Ectodermal cell (in vitro differentiated cells): ENCODE measurements at regions not wholly inside any gene's neighbourhood (a gene's known extent, or its start where the extent isn't known, plus 50 kb on each side); places are given as distances from the start of the nearest gene placed in this dataset.

Experiments
- H3K27ac ChIP-seq: 2 replicates; pipeline ENCODE4 v1.7.0; 2013; ENCODE audit warnings: mild to moderate bottlenecking, low read depth, low read length; ENCODE audit not compliant: insufficient read depth, poor library complexity, severe bottlenecking
- H3K27me3 ChIP-seq: 2 replicates; pipeline ENCODE4 v1.7.0; 2013; ENCODE audit warnings: mild to moderate bottlenecking, low read length; ENCODE audit not compliant: insufficient read depth, control insufficient read depth, poor library complexity, severe bottlenecking
- H3K36me3 ChIP-seq: one replicate; pipeline ENCODE4 v1.7.0; 2013; ENCODE audit warnings: low read length; ENCODE audit not compliant: control insufficient read depth, insufficient read depth
- H3K4me1 ChIP-seq: one replicate; pipeline ENCODE4 v1.7.0; 2013; ENCODE audit warnings: low read length; ENCODE audit not compliant: control insufficient read depth, insufficient read depth
- H3K4me3 ChIP-seq: 2 replicates; pipeline ENCODE4 v1.7.0; 2013; ENCODE audit warnings: low read depth, low read length, control low read depth; ENCODE audit not compliant: insufficient read depth
- H3K9me3 ChIP-seq: 2 replicates; pipeline ENCODE4 v1.7.0; 2013; ENCODE audit warnings: mild to moderate bottlenecking, low read length, moderate library complexity; ENCODE audit not compliant: control insufficient read depth
- WGBS, 2 experiments: methylation state at CpG; one replicate each; pipeline ENCODE4 v1.1.7; 2013; ENCODE audit warnings: missing lambda C conversion rate in 2 of 2; 5-methylcytosine and 5-hydroxymethylcytosine counted together

- no peaks in the 10 kb centered on the region for H3K36me3 ChIP-seq
Measured at GRCh38 chr2:120587279-120587996, 148.2 kb upstream of the GLI2 start.

GRCh38 chr2:120587997-120588336, 147.7 kb upstream of the GLI2 start:
- WGBS, 2 experiments: 31 to 35% methylated on average over 6 of the region's 6 CpGs
- H3K27me3 ChIP-seq: peaks cover 66% of the 10 kb centered on the region
- H3K9me3 ChIP-seq: no peaks in the 10 kb centered on the region
- peaks cover 12% of the 10 kb centered on the region for H3K4me1 ChIP-seq
- H3K36me3 ChIP-seq: no peaks in the 10 kb centered on the region
- no peak overlapping the region for H3K27ac ChIP-seq
- no peak overlapping the region for H3K4me3 ChIP-seq

More at GRCh38 chr2:120587279-120587996, 148.2 kb upstream of the GLI2 start:
- no peak overlapping the region for H3K27ac ChIP-seq
- peak overlapping the region; percentile 17 for H3K4me3 ChIP-seq
- H3K27me3 ChIP-seq: peaks cover 66% of the 10 kb centered on the region
- 0 to 1% methylated on average over 68 of the region's 68 CpGs for WGBS, 2 experiments
- H3K4me1 ChIP-seq: peaks cover 12% of the 10 kb centered on the region
- H3K9me3 ChIP-seq: no peaks in the 10 kb centered on the region

- no peaks in the 10 kb centered on the region for H3K9me3 ChIP-seq
- peaks cover 20% of the 10 kb centered on the region for H3K4me1 ChIP-seq
- no peak overlapping the region for H3K4me3 ChIP-seq
- 90 to 91% methylated on average over 8 of the region's 8 CpGs for WGBS, 2 experiments
- H3K27me3 ChIP-seq: peaks cover 70% of the 10 kb centered on the region
- H3K27ac ChIP-seq: no peak overlapping the region
- H3K36me3 ChIP-seq: no peaks in the 10 kb centered on the region
Measured at GRCh38 chr2:120589771-120590608, 145.7 kb upstream of the GLI2 start.

GRCh38 chr2:120590841-120591240, 144.8 kb upstream of the GLI2 start:
- WGBS, 2 experiments: 91 to 94% methylated on average over 1 of the region's 1 CpG
- H3K9me3 ChIP-seq: no peaks in the 10 kb centered on the region
- H3K27me3 ChIP-seq: peaks cover 62% of the 10 kb centered on the region
- H3K4me1 ChIP-seq: peaks cover 20% of the 10 kb centered on the region
- H3K36me3 ChIP-seq: no peaks in the 10 kb centered on the region
- no peak overlapping the region for H3K4me3 ChIP-seq
- no peak overlapping the region for H3K27ac ChIP-seq

DNA sequence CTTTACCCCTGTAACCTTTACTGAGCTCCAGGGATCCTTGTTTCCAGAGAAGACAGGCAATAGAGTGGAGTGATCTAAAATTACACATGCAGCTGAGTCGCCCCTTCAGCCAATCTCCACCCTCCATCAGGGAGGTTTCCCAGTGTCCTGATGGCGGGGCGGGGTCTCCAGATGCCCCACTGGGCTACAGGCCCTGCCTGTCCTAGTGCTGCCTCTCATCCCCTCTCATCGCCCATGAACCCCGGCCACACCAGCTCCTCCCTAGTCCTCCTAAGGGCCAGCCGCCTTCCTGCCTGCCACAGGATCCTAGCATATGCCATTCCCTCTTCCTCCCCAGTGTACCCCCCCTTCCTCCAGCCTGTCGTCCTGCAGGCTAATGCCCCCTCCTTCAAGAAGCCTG, 144.1 kb upstream of the GLI2 start:
- Histone ChIP-seq H3K4me1 (peaks cover 18% of the 10 kb centered on the region), H3K9me3 (no peaks in the 10 kb centered on the region), H3K4me3 (no peak overlapping the region), H3K27ac (no peak overlapping the region), H3K27me3 (peaks cover 55% of the 10 kb centered on the region), H3K36me3 (no peaks in the 10 kb centered on the region)
- 79 to 80% methylated on average over 7 of the region's 7 CpGs for WGBS, 2 experiments

- WGBS, 2 experiments: 78 to 81% methylated on average over 10 of the region's 10 CpGs
- Histone ChIP-seq H3K4me1 (peaks cover 21% of the 10 kb centered on the region), H3K27me3 (peaks cover 49% of the 10 kb centered on the region)
Measured at GRCh38 chr2:120592084-120592483, 143.6 kb upstream of the GLI2 start.

DNA sequence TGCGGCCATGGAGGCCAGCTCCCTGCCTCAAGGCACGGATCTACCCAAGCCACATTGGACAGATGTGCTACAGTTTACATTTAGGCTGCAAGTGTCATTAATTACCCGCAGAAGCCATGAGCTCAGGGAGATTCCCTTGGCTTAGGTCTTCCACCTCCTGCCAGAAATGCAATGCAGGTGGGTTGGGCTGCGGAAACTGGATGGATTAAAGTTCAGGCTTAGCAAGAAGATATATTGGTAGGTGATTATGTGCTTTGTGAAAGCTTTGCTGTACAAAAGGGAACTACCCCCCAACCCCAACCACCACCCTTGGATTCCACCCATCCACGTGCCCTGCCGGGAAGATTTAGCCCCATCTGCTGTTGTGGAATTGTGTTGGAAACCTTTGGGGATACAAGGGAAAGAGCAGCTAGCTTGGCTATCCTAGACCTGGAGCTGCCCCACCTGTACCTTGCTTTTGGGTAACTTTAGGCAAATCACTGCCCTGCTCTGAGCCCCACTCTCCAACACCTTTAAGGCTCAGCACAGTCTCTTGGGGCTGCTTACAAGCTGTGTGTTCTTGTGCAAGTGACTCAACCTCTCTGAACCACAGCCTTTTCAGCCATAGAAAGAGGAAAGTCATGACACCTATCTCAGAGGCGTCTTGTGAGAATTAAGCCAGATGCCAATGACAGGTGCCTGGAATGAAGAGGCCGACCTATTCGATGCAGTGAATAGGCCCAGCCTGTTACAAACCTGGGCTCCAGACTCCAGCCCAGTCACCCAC, 141.6 kb upstream of the GLI2 start:
- no peaks in the 10 kb centered on the region for H3K36me3 ChIP-seq
- H3K9me3 ChIP-seq: no peaks in the 10 kb centered on the region
- WGBS, 2 experiments: 86 to 87% methylated on average over 9 of the region's 9 CpGs
- peaks cover 29% of the 10 kb centered on the region for H3K27me3 ChIP-seq
- H3K4me3 ChIP-seq: no peak overlapping the region
- H3K27ac ChIP-seq: no peak overlapping the region
- peaks cover 22% of the 10 kb centered on the region for H3K4me1 ChIP-seq

More at GRCh38 chr2:120592084-120592483, 143.6 kb upstream of the GLI2 start:
- Histone ChIP-seq H3K9me3 (no peaks in the 10 kb centered on the region), H3K4me3 (no peak overlapping the region), H3K36me3 (no peaks in the 10 kb centered on the region), H3K27ac (no peak overlapping the region)

GRCh38 chr2:120594856-120595685, 140.6 kb upstream of the GLI2 start:
- no peak overlapping the region for H3K27ac ChIP-seq
- no peak overlapping the region for H3K4me3 ChIP-seq
- H3K36me3 ChIP-seq: no peaks in the 10 kb centered on the region
- H3K4me1 ChIP-seq: peaks cover 22% of the 10 kb centered on the region
- H3K9me3 ChIP-seq: no peaks in the 10 kb centered on the region
- 82 to 83% methylated on average over 8 of the region's 8 CpGs for WGBS, 2 experiments
- peaks cover 20% of the 10 kb centered on the region for H3K27me3 ChIP-seq

DNA sequence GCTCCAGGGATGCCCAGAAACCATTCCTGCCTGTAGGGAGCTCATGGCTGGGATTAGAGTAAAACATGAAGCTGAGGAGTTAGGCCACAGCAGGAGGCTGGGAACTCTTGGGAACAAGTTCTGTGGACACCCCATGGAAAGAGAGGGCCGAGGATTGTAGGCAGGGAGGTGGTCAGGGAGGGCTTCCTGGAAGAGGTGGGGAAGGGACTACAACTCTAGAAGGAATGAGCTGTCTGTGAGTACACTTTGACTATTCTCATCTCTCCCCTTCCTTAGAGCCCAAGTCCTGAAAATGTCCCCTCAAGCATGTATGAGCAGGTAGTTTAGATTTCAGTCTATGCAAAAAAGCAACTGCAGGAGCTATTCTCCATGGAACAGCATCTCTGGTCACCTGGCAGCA, 139.9 kb upstream of the GLI2 start:
- H3K27me3 ChIP-seq: peaks cover 13% of the 10 kb centered on the region
- no peak overlapping the region for H3K4me3 ChIP-seq
- 69 to 73% methylated on average over 1 of the region's 1 CpG for WGBS, 2 experiments
- peaks cover 22% of the 10 kb centered on the region for H3K4me1 ChIP-seq
- no peaks in the 10 kb centered on the region for H3K36me3 ChIP-seq
- H3K27ac ChIP-seq: no peak overlapping the region
- no peaks in the 10 kb centered on the region for H3K9me3 ChIP-seq
